HuH-7 (cell line): ENCODE measurements at regions not wholly inside any gene's neighbourhood (a gene's known extent, or its start where the extent isn't known, plus 50 kb on each side); places are given as distances from the start of the nearest gene placed in this dataset.

Source experiments
- DNase-seq: peaks from one replicate; pipeline ENCODE4 v3.0.0; 2011; ENCODE audit warnings: low spot score

DNA sequence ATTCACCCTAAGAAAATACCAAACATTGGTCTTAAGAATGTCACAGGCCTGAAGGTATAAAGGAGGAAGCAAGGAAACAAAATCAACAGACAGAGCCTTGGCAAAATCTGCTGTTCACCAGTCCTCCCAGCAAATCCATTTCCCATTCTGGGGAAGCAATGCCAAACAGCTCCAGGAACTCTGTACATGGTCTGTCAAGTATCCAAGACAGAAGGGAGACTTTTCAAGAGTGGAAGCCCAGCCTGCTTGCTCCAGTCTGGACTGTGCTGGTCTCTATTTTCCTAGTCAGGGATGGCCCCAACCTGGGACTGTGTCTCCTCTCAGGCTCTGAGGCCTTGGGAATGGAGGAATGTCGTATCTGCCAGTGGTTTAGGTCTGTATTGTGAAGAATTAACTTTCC is 251.5 kb downstream of the DAD1 start:
- DNase-seq, result no peak

DNA sequence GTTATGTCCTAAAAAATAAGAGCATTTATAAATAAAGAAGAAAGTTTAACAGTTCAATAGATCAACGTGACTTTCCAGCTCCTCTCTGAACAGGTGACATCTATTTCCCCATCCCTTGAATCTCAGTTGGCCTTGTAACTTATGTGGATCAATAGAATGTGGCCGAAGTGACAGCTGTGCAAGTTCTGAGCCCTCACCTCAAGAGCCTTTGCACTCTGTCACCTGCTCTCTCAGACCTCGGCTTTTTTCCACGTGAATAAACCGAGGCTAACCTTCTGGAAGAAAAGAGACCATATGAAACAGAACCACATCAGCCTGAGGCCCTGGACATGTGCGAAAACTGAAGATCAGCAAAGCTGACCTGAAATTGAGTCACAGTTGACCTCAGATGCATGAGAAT is 253.0 kb downstream of the DAD1 start:
- DNase-seq, result no peak

DNA sequence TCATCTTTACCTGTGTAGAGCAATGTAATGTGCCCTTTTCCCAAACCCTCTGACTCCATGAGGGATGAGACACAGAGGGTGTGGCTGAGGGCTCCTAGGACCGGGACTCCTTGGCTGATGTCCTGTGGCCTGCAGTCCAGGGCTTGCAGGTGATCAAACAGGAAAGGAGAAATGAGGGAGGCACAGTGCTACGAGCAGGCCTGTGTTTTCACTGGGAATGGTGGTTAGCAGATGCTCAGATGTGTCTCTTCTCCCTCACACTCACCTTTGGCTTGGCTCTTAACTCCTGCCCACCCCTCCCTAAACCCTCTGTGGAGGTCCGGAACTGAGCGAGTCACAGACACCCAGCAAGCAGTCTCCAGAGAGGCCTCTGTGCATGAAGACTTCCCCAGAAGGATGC is 254.4 kb downstream of the DAD1 start:
- DNase-seq, result no peak

DNA sequence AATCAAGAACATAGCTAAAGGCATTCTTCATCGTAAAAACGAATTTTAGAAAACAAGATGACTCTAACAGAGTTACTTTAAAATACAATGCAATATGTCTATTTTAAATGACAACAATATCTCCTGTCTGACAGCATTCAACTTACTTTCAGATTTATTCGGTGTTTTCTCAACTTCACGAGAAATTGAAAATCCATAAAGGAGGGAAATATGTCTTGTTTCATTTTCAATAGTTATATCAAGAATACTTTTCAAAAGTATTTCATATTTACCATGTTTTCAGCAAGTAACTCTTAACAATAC is 254.8 kb downstream of the DAD1 start:
- DNase-seq, result no peak

DNA sequence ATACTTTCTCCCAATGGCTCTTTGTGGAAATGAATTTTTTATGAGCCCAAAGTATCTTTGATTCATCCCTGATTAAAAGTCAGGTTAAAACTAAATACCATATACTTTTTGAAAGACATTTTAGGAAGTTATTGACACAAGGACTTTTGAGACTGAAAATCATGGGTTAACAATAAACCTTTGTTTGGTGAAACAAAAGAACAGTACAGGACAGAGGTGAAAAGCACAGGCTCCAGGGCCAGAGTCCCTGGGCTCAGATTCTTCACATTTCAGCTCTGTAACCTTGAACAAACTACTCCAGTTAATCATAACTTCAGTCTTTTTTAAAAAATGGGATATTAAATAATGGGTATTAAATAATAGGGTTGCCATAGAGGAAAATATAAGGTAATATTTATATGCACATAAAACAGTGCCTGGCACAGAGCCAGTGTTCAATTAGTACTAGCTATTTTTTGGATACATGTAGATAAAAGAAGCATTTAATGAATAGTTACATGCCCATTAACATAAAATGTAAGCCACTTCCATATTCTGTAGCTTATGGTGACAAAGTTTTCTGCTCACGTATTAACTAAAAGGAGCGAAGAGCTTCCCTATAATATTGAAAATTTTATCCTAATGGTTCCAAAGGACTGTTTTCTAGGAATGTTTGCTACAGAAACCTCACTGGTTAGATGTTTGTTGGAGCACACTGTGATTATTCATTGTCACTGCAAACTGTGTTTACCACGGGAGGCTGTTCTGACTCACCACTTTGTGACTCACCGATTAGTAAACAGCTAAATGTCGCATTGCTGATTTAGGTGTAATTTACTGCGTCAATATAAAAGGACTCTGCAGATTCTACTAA is 255.4 kb downstream of the DAD1 start:
- no peak for DNase-seq

DNA sequence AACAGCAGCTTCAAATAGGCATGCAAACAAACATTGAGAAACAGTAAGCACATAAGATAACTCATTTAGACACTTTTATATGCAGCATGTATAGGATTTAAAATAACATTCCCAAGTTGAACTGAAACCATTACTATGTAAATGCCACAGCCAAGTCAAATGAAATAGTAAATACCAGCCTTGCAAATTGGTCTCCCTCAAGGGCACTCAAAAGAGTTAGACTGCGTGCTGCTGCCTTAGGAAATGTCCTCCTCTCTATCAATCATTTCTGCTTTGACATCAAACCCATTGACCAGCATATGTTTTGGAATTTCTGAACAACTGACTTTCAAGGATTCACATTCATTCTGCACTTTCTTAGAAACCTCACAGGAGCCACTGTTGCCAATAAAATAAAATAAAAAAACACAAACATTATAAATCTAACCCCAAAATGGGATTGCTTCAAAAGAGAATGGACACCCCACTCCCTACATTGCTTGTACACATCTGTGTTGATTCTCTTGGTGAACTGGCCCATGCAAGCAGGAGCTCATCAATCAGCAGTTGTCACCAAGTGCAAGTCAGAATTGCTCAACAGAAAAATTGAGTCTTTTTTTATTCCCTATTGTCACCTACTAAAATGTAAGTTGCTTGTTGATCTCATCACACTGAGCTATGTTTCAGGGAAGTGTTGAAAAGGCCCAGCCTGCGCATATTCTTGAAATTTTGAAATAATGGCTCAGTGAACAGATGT is 256.2 kb downstream of the DAD1 start:
- no peak for DNase-seq

DNA sequence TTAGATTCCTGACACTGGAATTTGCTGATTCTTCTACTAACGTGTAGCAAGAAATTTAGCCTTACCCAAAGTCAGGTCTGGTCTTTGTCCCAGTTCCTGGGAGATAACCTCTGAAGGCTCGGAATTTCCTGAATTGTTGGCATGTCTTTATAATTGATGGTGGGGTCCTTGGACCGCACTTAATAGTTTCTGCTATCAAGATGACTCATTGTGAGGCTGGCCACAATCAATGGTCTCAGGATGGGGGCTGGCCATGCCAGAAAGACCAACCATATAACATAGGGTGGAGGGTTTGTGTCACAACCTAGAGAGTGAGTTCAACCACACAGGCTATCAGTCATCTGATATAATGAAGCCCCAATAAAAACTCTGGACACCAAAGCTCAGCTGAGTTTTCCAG is 259.7 kb downstream of the DAD1 start:
- no peak for DNase-seq

DNA sequence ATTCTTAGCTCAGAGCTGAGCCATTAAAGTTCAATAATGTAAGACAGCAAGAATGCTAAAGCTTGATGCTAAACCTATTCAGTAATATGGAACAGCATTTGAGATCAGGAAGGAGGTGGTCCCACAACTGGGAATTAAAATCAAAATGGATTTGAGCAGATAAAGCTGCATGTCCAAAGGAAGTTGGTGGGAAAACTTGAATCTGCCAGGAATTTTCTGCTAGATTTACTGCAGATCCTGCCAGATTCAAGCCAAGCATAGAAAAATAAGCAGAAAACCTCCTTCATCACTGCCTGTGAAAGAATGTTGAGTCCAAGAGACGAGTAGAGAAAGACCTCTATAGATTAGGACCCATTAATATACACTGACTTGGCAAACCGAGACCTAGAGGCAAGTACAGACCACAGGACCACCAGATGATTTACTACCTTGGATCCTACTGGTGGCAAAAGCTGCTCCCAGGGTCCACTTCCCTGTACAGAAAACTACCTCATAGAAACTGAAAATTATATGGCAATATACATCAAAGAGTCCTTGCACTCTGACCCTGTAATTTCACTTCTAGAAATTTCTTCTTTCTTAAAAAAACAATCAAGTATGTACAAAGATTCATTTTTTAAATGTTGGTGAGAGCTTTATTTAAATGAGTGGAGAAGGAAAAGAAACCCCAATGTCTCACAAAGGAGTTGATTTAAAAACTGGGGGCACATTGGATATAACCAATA is 263.2 kb downstream of the DAD1 start:
- DNase-seq, result no peak

DNA sequence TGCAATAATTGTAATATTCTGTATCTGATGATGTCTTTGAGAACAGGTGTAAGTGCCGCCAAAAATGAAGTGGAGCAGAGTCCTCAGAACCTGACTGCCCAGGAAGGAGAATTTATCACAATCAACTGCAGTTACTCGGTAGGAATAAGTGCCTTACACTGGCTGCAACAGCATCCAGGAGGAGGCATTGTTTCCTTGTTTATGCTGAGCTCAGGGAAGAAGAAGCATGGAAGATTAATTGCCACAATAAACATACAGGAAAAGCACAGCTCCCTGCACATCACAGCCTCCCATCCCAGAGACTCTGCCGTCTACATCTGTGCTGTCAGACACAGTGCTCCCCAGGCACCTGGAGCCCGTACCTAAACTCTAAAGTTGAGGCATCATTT is 268.7 kb downstream of the DAD1 start:
- no peak for DNase-seq

DNA sequence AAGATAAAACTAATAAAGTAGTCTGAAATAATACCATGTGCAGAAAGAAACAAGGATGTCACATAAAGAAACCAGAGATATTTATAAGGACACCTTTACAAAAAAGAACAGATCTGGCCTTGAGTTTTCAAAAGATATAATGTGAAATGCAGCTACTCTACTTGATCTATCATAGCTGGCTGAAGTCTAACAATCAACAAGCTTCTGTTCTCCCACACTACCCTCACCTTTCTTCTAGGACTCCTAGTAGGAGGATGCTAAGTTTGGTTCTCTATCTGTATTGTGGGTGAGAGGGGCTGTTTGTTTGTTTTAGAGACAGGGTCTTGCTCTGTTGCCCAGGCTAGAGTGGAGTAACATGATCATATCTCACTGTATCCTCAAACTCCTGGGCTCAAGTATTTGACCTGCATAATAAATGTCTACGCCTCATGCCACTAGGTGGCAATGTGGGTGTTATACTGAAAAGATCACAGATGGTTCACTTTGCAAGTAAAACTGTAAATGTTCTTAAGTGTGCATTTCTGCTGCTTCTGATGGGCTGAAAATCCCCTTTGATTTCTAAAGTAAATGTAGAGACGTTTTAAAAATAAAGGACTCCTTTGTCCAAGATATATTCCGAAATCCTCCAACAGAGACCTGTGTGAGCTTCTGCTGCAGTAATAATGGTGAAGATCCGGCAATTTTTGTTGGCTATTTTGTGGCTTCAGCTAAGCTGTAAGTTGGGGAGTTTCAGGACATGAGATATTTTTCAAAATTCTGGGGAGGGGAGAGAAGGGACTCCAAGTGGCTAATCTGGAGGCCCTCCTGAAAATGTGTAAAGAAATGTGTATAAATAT is 269.3 kb downstream of the DAD1 start:
- DNase-seq, result peak; percentile 30

DNA sequence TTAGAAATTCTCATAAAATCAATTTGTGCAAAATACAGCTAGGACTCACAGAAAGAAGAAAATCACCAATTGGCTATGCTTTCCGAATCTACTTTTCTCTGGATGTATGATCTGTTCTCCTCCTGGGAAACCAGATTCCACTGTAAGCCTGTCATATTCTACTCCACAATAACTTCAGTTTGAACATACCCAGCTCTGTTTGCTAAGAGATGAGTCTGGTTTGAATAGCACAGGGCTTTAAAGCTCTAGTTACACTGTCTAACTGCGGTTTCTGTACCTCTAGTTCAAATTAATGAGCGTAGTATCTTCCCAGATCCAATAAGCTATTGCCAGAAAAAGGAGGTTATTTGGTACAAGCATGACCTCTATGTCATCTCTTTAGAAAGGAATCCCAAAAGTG is 270.1 kb downstream of the DAD1 start:
- no peak for DNase-seq

DNA sequence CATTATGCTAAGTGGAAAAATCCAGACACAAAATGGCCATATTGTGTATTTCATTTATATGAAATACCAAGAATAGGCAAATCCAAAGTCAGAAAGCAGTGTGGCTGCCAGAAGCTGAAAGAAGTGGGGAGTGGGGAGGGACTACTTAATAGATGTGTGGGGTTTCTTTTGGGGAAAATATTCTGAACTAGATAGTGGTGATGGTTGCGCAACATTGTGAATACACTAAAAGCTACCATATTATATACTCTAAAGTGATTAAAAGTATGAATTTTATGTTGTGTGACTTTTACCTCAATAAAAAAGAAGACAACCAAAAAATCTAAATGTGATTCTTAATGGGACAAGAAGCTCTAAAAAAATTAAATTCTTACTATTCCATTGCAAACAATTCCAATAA is 272.6 kb downstream of the DAD1 start:
- DNase-seq, result no peak

DNA sequence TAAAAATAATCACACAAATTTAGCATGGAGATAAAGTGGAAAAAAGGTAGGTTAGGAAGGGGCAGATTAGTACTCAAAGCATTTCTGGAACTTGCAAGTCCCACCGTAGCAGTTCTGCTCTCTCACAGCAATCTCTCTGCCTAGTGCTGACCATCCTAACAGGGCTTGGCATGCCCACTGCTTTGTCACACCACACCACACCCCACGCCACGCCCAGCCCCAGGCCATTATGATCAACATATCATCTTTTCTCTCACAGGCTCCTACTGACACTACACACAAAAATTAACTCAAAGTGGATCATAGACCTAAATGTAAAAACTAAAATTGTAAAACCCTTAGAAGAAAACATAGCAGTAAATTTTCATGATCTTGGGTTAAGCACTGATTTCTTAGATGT is 273.7 kb downstream of the DAD1 start:
- no peak for DNase-seq

DNA sequence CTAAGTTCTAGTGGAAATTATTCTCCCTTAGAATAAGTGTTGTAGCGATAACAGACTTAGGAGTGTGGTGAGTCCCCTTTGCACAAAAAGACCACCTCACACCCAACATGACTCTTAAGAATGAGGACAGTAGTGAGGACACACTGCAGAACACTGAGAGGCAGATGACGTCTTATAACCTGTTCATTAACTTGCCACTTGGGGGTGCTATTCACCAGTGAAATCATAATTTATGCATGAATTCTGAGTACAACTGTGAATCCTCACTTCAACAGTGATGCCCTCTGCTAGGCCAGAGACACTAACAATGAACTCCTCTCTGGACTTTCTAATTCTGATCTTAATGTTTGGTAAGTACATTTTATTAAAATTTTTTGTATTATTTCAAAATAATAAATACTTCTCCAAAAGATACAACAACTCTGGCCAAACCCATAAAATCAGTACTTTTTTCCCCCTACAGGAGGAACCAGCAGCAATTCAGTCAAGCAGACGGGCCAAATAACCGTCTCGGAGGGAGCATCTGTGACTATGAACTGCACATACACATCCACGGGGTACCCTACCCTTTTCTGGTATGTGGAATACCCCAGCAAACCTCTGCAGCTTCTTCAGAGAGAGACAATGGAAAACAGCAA is 274.7 kb downstream of the DAD1 start:
- peak; percentile 30 for DNase-seq

DNA sequence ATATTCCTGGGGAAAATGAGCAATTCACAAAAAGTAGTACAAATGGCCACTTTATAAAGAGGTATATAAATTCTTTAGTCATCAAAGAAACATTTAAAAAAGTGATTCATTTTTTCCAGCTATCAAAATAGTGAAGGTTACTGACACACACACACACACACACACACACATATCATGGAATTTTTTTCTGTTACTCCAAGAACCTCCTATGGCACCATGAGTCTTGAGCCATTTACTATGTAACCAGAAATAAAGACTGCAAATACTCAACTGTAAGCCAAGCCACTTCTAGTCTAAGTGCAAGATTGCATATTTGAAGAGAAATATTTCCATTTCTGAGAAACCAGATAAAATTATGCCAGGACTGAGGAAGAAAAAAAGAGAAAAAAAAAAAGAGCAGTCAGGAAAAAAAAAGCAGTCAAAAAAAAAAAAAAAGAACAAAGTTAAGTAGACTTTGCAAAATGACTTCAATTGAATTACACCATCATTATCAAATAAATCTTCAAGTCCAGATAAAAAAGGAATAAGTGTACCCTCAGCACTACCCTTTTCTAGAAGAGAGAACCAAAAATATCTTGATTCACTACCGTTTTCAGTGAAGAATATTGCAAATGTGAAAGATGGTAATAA is 275.7 kb downstream of the DAD1 start:
- DNase-seq, result no peak

DNA sequence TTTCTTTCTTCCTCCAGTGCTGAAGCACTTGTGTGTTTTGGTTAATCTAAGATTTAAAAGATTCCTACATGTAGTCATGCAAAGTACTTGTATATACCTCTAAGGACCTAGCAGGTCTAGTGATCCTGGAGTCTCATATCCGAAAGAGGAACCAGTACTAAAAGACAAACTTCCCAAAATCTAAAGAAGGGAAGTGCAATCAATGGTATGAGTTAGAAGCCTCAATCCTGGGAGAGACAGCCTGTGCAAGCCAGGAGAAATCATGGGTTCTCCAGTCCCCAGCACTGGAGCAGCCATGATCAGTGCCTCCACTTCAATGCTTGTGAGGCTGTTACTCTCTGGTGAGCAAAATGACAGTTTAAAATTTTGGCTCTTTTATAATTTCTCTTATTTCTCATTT is 277.4 kb downstream of the DAD1 start:
- DNase-seq, result no peak

DNA sequence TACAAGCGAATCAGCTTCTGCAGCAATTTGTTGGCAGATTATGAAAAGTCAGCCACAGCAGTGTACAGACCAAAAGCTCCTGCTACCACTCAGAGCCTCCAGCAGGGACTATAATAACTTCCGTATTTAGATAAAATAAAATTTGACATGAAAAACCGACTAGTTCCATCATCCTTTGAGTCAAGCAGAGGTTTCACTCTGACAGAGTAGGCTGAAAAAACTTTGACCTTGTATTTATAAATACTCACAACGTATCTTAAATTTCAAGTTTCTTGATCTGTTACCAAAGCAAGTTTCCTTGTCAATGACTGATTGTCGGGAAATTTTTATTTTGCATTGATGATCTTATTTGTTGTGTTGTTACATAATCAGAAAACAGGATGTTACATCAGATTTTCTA is 283.4 kb downstream of the DAD1 start:
- no peak for DNase-seq

DNA sequence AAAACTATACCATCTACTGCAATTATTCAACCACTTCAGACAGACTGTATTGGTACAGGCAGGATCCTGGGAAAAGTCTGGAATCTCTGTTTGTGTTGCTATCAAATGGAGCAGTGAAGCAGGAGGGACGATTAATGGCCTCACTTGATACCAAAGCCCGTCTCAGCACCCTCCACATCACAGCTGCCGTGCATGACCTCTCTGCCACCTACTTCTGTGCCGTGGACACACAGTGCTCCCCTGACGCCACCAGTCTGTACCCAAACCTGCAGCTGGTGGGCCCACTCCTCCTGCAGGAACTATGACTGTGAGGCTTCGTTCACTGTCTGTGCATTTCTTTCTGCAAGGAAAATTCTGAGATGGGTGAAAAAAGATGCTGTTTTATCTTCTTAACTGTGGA is 284.7 kb downstream of the DAD1 start:
- no peak for DNase-seq

DNA sequence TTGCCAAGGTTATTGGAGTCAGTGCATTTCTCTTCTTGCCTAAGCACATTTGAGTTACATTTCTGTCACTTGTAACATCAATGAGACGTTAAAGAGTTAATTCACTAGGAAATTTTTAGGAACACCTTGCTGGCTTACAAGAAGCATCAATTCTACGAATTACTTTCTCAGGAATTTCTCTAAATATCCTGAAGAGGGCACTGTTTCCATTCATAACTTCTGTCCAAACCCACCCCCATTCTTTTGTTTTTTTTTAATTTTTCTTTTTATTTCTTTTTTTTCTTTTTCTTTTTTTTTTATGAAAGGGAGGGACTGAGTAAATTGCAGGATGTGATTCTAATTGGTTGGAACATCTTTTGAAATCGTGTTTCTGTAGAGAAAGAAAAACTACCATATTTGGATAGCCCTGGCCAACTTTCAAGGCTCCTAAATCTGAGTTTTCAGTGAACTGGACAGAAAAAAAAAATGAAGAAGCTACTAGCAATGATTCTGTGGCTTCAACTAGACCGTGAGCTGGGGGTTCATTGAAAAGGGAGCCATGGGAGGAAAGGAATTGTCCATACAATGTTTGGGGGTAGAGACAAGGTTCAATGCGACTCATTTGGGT is 285.3 kb downstream of the DAD1 start:
- no peak for DNase-seq

DNA sequence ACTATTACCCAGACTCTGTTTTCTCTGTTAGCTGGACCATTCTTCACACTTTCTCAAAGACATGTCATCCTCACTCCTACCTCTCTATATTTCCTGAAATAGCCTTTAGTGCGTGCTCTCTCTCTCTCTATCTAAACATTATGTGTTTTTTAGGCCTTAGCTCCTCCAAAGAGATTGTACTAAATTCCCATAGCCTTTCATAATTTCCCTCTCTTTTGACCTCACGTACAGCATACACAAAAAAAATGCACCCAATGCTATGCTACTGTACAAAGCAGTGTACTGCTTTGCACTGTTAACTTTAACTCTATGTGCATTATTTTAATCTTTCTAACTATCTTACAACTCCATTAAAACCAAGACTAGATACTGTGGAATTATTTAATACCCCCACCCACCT is 288.4 kb downstream of the DAD1 start:
- no peak for DNase-seq

DNA sequence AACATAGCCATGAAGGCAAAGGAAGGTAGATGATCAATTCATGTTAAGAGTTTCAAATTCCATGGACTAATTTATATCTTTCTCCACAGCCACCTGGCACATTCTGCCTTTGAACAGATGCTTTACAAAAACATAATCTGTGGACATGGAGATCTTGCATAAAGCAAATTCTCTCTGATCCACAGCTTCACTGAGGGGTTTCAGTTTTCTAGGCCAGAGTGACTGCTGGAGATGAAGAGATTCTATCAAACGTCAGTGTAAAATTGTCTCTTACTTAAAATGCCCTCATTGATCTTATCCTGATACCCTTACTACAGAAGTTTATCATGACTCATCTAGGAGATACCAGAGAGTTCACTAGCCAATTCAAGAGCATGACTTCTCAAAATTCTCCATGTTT is 291.6 kb downstream of the DAD1 start:
- no peak for DNase-seq
